Stimulated activated CD4-positive, alpha-beta T cell treated with anti-CD3 and anti-CD28 coated beads, Interleukin-4, amount 100 ng/mL, for 48 hours (primary cell): ENCODE measurements at regions not wholly inside any gene's neighbourhood (a gene's known extent, or its start where the extent isn't known, plus 50 kb on each side); places are given as distances from the start of the nearest gene placed in this dataset.

ENCODE experiments used
- DNase-seq, 2 donors: peaks; one replicate each; pipeline ENCODE4 v3.0.0-alpha.2; 2020; ENCODE audit warnings: low read depth in 2 of 2

- DNase-seq: no peak
These were observed 94.0 kb downstream of the CCDC185 start for GRCh38 chr1:223486932-223487886.

GRCh38 chr1:223487887-223488259 is 94.7 kb downstream of the CCDC185 start:
- no peak for DNase-seq

- no peak for DNase-seq
These were observed 96.2 kb downstream of the CCDC185 start for GRCh38 chr1:223489439-223489838.

- no peak for DNase-seq
These were observed 97.0 kb downstream of the CCDC185 start for GRCh38 chr1:223490256-223490655.
